ENCODE measurements at regions not wholly inside any gene's neighbourhood (a gene's known extent, or its start where the extent isn't known, plus 50 kb on each side); places are given as distances from the start of the nearest gene placed in this dataset.

DNA sequence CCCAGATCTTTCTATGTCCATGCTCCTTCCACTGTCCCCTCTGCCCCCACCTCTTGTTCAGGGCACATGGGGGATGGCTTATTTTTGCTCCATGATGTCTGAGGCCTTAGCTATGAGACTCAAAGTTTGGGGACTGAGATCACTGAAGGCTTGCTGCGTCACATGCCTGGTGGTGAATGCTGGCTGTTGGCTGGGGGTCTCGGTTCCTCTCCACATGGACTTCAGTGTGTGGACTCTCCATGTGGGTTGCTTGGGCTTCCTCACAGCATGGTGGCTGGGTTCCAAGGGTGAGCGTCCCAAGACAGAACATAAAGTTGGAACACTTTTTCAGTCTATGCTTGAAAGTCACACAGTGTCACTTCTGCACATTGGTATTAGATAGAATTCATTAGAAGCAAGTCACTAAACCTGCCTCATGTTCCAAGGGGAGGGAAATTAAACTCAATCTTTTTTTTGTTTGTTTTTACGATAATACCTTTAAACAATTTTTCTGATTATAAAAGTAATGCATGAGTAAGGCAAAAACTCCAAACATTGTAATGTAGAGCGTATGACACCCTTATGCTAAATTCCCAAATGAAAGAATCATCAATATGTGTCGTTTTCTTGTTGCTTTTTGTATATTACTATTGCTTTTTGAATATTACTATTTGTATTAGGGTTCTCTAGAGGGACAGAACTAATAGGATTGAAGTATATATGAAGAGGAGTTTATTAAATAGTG is 111.7 kb downstream of the MYCN start:
- no peak overlapping the region for H4K5ac ChIP-seq (ENCODE audit: low read depth, low read length)
- DNase-seq (no peak), ATAC-seq (ENCODE audit: low read depth) (no peak)
- no peak for TF ChIP-seq SMC3 (IDR thresholded peaks at IDR 0.05; ENCODE audit: low read depth, low read length)
- no peak for TF ChIP-seq BHLHE40 (IDR thresholded peaks at IDR 0.05; ENCODE audit: low read depth, low read length)
- no peak for TF ChIP-seq POLR2A (IDR thresholded peaks at IDR 0.05; ENCODE audit: low read depth, low read length)
- TF ChIP-seq, protein P1, sequence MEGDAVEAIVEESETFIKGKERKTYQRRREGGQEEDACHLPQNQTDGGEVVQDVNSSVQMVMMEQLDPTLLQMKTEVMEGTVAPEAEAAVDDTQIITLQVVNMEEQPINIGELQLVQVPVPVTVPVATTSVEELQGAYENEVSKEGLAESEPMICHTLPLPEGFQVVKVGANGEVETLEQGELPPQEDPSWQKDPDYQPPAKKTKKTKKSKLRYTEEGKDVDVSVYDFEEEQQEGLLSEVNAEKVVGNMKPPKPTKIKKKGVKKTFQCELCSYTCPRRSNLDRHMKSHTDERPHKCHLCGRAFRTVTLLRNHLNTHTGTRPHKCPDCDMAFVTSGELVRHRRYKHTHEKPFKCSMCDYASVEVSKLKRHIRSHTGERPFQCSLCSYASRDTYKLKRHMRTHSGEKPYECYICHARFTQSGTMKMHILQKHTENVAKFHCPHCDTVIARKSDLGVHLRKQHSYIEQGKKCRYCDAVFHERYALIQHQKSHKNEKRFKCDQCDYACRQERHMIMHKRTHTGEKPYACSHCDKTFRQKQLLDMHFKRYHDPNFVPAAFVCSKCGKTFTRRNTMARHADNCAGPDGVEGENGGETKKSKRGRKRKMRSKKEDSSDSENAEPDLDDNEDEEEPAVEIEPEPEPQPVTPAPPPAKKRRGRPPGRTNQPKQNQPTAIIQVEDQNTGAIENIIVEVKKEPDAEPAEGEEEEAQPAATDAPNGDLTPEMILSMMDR (conservative IDR thresholded peaks at IDR 0.05; ENCODE audit: low read depth, low read length), result no peak
- TF ChIP-seq MAZ (IDR thresholded peaks at IDR 0.05; ENCODE audit: borderline replicate concordance, low read depth, low read length), result no peak
- TF ChIP-seq RAD21 (IDR thresholded peaks at IDR 0.05; ENCODE audit: low read length), result no peak
- TF ChIP-seq CHD1 (IDR thresholded peaks at IDR 0.05; ENCODE audit: low read depth, low read length), result no peak
- TF ChIP-seq NFE2L2 (IDR thresholded peaks at IDR 0.05; ENCODE audit: low read depth, low read length), result no peak
- TF ChIP-seq MXI1 (IDR thresholded peaks at IDR 0.05; ENCODE audit: borderline replicate concordance, low read depth, low read length), result no peak
- TF ChIP-seq USF2 (IDR thresholded peaks at IDR 0.05; ENCODE audit: low read depth, low read length), result no peak
- TF ChIP-seq FOS (IDR thresholded peaks at IDR 0.05; ENCODE audit: low read depth, low read length), result no peak
- TF ChIP-seq RCOR1 (IDR thresholded peaks at IDR 0.05; ENCODE audit: insufficient replicate concordance, low read length), result no peak
- no peak for TF ChIP-seq CEBPB (IDR thresholded peaks at IDR 0.05; ENCODE audit: low read depth, low read length)
- no peak for TF ChIP-seq MAFK (IDR thresholded peaks at IDR 0.05; ENCODE audit: low read depth, low read length)
- no peak for TF ChIP-seq RFX5 (IDR thresholded peaks at IDR 0.05; ENCODE audit: low read depth, low read length)
- TF ChIP-seq ELK1 (IDR thresholded peaks at IDR 0.05; ENCODE audit: borderline replicate concordance, low read depth, low read length), result no peak
- H3K9ac ChIP-seq (ENCODE audit: low read depth, low read length), result no peak overlapping the region
- no peak overlapping the region for H3K4me3 ChIP-seq (ENCODE audit: insufficient read depth, low read depth, low read length)
- H2AK5ac ChIP-seq (ENCODE audit: low read depth, low read length), result no peak overlapping the region
- WGBS, 2 experiments (ENCODE audit: extremely low coverage in 2 of 2, insufficient read length in 1 of 2), result no CpG with 5 or more reads among the region's 6 CpGs
- intact Hi-C loops (cut with micrococcal nuclease), result no loop called here
- H3K18ac ChIP-seq (ENCODE audit: low read depth, low read length), result no peak overlapping the region
- H3K4me1 ChIP-seq (ENCODE audit: control insufficient read depth, insufficient read depth, low read length), result no peaks in the 10 kb centered on the region
- no peak overlapping the region for H3K4ac ChIP-seq (ENCODE audit: low read depth, low read length)
- H4K20me1 ChIP-seq (ENCODE audit: insufficient read depth, low read length), result no peaks in the 10 kb centered on the region
- no peak overlapping the region for H3K56ac ChIP-seq (ENCODE audit: extremely low read depth, insufficient read depth, low read length)
- no peak overlapping the region for H2AFZ ChIP-seq (replicated peaks; ENCODE audit: low read length, poor library complexity)
- H3K4me2 ChIP-seq (ENCODE audit: low read depth, low read length), result no peak overlapping the region
- no peaks in the 10 kb centered on the region for H3K36me3 ChIP-seq (ENCODE audit: control insufficient read depth, insufficient read depth, low read length)
- no peak overlapping the region for H3K27ac ChIP-seq (ENCODE audit: insufficient read depth, low read length)
- H2BK5ac ChIP-seq (ENCODE audit: low read depth, low read length, poor library complexity, severe bottlenecking), result no peak overlapping the region
- no peak overlapping the region for H2BK20ac ChIP-seq (ENCODE audit: low read depth, low read length)
- no TSS peak for BruUV-seq (replicated peaks)
- no peak overlapping the region for H3K14ac ChIP-seq (replicated peaks; ENCODE audit: low read depth, low read length)
- H2BK120ac ChIP-seq (ENCODE audit: low read depth, low read length), result no peak overlapping the region
- no peak overlapping the region for H2BK15ac ChIP-seq (ENCODE audit: low read depth, low read length)
- CTCF ChIA-PET, result no interaction called here
- no peaks in the 10 kb centered on the region for H3K79me1 ChIP-seq (ENCODE audit: low read depth in 1 of 2, low read length in 2 of 2)
- no peak overlapping the region for H2AK9ac ChIP-seq (replicated peaks; ENCODE audit: low read depth, low read length, poor library complexity)
- H4K91ac ChIP-seq (ENCODE audit: insufficient read depth, low read depth, low read length), result no peak overlapping the region
- dilution Hi-C loops (cut with HindIII; ENCODE audit: low sequenced_read_pairs, unreplicated experiment), result no loop called here
- peaks cover 28% of the 10 kb centered on the region for H3K9me3 ChIP-seq (ENCODE audit: control insufficient read depth, insufficient read depth, low read length)
- no peaks in the 10 kb centered on the region for H3K27me3 ChIP-seq (ENCODE audit: control insufficient read depth, insufficient read depth, low read length)
- no peak overlapping the region for H3K23ac ChIP-seq (ENCODE audit: low read depth, low read length)
- POLR2A ChIA-PET (ENCODE audit: unreplicated experiment), result no interaction called here
- H3K9me1 ChIP-seq (ENCODE audit: insufficient read depth, low read length), result no peaks in the 10 kb centered on the region
- in situ Hi-C loops (cut with MboI; ENCODE audit: low sequenced_read_pairs), result no loop called here
- no peak overlapping the region for H4K8ac ChIP-seq (ENCODE audit: low read depth in 2 of 2, low read length in 2 of 2)

Data from IMR-90 (cell line).